NCI-H2196 (cell line): ENCODE measurements at regions not wholly inside any gene's neighbourhood (a gene's known extent, or its start where the extent isn't known, plus 50 kb on each side); places are given as distances from the start of the nearest gene placed in this dataset.
"Not testable (repeated sequence)": the region's sequence is repeated elsewhere in the genome, so short reads cannot be mapped to it uniquely, and the experiment has no call there.

Source experiments
- DNase-seq: peaks from one replicate; lab custom pipeline; 2025; ENCODE audit not compliant: unreplicated experiment; lab: John Stamatoyannopoulos, UW

DNA sequence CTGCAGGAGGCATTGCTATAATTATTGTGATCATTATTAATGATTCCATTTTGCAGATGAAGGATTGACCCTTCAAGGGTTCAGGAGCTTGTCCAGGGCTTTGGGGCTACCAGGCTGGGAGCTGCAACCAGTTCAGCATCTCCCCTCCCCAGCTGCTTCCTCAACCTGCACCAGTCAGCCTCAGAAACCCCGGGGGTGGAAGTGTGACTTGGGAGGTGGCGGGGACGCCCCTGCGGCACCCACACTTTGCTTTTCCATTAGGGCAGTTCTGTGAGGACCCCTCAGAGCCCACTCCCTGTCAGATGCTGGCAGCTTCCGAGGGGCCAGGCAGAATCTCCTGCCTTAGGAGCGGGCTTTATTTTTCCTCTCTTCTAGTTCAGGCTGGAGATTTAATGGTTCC is 85.6 kb downstream of the OLFM1 start:
- DNase-seq = no peak

GRCh38 chr9:135174248-135174647 is 86.8 kb downstream of the OLFM1 start:
- DNase-seq = no peak

DNA sequence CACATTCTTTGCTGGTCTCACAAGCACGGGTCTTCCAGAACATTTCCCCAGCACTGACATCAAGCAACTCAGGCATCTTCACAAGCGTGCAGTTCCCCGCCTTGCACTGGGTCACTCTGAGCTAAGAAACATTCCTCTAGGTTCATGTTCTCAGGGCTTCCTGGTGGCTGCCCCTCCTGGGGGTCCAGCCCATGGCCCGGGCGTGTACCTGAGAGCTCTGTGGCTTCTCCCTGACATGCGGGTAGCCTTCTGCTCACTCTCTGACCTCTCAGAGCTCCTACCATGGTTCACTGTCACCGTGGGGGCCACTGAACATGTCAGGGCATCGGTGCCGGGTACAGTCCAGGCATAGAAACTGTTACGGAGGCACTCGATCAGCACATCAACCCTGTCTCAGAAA is 87.5 kb downstream of the OLFM1 start:
- DNase-seq = no peak

- DNase-seq = no peak
These were observed 88.8 kb downstream of the OLFM1 start for GRCh38 chr9:135176284-135176683.

GRCh38 chr9:135177562-135177961 is 90.1 kb downstream of the OLFM1 start:
- DNase-seq = not testable (repeated sequence)

GRCh38 chr9:135178498-135178897 is 91.0 kb downstream of the OLFM1 start:
- no peak for DNase-seq

DNA sequence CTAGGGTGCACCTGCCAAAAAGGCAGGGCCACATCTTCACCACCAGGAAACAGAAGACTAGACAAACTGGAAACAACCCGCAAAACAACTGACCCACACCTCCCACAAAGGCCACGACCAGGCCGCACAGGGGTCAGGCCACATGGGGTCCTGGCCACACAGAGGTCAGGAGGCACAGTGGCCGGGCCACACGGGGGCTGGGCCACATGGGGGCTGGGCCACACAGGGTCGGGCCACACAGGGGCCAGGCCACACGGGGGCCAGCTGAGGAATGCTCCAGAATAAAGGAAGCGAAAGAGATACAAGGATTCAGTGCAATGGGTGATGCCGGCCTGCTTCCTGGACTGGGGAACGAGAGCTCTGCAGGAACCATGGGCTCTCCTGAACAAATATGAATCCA is 91.6 kb downstream of the OLFM1 start:
- no peak for DNase-seq

DNA sequence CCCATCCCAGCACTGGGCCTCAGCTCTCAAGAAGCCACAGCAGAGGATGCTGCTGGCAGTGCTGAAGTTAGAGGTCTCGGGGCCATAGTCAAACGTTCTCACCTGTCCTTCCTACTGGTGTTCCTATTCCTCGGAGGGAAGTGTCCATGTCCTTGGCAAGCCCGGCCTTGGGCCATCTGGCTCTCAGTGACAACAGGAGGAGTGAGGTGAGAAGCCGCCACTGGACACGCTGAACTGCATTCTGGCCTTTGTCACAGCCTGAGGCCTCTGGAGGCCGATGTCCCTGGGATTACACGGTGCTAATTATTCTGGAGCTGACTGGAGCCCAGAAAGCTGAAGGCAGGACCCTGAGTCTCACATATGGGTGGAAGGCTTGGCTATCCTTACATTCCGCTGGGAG is 92.5 kb downstream of the OLFM1 start:
- no peak for DNase-seq

DNA sequence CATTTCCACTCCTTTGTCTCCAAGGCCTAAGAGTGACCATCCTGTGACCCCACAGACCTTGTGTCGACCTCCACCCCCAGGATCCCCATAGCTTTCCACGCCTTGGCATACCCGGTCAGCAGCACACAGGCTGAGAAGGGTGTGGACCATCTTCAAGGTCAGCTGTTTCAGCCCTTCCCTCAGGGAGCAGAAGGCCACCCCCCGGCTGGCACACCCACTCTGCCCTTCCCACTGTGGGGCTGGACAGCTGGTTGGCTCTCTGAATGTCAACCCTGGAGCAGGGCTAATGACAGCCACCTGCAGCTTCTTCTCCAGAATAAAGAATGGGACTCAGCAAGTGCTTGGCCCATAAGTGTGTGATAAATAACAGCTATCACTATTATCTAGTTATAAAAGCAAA is 93.1 kb downstream of the OLFM1 start:
- DNase-seq = no peak

DNA sequence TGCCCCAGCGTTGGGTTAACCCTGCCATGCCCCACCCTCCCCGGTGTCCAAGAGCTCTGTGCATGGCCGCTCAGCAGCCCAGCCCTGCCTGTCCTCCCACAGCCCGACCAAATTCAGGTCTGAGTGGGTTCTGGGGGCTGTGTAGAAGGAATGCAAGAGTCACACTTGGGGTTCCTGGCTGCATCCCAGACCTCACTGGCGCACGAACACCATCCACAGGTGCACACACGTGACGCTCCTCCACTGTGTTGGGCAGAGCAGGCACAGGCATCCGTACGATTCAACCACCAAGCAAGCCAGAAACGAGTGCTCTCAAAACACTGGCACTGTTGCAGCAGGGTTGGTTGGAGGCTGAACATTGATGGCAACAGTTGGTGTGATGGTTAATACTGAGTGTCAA is 93.9 kb downstream of the OLFM1 start:
- no peak for DNase-seq

DNA sequence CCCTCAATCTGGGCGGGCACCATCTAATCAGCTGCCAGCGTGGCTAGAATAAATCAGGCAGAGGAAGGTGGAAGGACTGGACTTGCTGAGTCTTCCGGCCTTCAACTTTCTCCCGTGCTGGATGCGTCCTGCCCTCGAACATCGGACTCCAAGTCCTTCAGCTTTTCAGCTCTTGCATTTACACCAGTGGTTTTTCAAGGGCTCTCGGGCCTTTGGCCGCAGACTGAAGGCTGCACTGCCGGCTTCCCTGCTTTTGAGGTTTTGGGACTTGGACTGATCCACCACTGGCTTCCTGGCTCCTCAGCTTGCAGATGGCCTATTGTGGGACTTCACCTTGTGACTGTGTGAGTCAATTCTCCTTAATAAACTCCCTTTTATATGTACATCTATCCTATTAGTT is 94.4 kb downstream of the OLFM1 start:
- DNase-seq = not testable (repeated sequence)

DNA sequence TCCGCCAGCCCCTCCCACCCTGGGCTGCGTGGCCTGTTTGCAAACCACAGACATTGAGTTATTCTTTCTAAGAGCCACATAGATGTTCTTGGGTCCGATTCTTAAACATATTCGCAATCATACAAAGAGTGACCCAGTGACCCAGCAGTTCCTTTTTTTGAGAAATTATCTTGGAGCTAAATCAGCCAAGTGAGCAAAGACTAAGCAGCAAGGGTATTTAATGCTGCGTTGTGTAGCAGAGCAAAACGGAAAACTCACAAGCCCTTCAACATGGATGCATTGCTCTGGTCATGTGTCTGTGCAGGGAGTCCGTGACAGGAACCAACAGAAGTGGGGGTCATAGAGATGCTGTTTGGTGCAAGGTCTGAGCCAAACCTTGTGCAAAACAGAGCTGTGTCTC is 95.6 kb downstream of the OLFM1 start:
- no peak for DNase-seq

DNA sequence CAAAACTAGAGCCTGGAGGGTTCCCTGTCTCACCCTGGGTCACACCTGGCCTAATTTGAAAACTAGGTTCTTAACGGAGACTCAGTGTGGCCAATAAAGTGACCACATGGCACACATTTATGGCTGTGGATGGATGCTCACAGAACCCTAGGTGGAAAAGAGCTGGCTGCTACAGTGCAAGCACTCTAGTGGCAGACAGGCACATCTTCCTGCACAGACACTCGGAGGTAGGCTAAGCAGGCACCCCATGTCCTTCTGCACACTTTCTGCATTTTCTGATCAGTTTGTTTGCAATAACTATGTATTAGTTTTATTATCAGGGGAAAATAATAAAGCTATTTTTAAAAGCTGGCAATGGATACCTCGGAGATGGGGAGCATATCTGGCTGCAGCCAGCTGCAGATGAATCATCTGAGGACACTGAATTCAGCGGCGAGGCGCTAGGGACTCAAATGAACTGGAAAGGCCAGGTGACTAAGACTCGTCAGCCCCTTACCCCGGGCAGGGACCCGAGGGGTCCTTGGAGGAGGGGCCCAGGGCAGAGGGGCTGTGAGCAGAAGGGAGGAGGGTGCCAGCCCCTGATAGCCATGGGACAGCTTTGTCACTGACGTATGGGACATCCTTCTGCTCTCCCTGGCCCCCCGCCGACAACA is 96.2 kb downstream of the OLFM1 start:
- DNase-seq = no peak

DNA sequence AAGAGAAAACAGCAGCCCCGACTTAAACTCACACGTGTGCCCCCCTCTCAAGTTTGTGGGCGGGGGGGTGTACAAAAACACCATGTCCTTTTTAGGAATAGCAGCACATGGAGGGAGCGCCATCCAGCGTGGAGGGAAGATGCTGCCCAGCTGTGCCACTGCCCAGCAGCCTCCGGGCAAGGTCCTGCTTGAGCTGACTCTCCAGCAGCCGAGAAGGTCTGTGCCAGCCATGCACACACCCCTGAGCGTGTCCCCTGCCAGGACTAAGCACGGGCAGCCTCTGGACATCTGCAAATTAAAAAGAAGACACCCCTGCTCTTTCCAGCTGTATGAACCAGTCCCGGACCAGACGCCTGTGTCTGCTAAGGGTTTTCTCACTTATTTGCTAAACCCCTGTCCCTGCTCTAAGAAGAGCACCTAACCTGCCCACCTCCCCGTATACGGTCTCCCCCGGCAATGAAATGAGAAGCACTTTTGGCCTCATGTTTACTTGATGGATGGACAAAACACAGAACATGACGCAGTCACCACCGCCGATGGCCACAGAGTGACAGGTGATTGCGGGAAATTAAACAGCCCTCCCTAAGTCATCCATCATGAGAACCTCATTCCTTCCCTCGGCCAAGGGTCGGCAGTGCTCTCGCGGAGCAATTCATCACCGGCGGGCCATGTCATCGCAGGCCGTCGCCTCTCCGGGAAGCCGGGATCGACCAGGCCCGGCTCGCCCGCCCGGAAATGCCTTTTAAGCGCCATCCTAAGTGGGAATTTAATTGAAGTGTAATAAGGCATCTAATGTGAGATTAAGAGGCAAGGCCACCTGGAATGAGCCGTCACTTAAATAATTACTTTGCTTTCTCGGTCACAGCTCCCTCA is 96.9 kb downstream of the OLFM1 start:
- DNase-seq = no peak

DNA sequence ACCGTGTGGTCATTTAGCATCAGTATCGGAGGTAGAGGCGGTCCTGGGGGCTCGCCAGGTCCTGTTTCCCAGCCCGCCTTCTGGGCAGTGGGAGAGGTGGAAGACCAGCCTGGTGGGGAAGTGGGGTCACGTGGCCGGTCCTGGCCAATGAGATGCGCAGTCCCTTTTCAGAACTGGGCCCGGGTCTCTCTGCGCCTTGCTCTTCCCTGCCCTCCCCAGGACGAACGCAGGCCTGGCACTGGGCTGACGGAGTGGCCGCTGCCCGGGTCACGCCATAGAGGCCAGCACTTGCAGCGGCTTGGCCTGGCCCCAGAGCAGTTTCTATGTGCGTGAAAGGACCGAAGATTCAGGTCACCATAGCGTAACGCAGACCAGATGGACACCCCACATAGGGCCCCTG is 97.6 kb downstream of the OLFM1 start:
- no peak for DNase-seq

DNA sequence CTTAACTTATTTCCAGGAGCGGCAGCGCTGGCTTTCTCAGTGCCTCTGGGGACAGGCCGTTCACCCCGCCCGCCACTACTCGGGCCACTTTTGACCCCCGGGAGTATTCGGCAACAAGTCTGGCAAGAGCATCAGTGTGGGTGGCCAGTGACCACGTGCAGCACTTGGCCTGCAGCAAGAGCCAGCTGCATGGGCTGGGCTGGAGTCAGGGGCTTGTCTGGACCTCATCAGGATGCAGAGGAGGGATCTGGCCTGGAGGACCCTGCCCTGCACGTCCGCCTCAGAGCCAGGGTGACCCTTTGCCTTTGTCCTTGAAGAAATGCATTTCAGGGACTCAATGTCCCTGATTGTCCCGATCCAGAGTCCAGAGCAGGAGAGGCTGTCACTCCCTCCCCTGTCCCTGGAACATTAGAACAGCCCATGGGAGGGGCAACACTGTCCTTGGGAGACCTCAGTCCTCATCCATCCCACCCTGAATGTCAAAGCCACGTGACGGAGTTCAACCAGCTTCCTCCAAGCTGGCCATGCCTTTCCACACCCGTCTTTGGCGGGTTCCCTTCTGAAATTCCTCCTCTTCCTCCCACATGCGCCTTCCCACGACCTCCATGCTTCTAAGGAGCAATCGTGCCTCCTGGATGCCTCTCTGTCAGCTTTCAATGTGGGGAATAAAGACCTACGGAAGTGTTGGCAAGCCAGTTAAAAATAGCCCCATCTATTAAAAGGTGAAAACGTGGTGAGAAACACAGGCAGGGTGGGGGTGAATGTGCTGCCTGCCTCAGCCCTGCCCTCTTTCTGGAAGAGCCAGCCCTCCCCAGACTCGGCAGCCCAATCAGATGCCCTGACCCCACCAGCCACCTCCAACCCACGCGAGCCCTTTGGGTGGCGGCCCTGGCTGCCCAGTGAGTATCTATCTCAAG is 99.0 kb downstream of the OLFM1 start:
- no peak for DNase-seq

GRCh38 chr9:135187365-135187764 is 99.9 kb downstream of the OLFM1 start:
- no peak for DNase-seq

- DNase-seq = no peak
These were observed 101.2 kb downstream of the OLFM1 start for GRCh38 chr9:135188681-135189151.

DNA sequence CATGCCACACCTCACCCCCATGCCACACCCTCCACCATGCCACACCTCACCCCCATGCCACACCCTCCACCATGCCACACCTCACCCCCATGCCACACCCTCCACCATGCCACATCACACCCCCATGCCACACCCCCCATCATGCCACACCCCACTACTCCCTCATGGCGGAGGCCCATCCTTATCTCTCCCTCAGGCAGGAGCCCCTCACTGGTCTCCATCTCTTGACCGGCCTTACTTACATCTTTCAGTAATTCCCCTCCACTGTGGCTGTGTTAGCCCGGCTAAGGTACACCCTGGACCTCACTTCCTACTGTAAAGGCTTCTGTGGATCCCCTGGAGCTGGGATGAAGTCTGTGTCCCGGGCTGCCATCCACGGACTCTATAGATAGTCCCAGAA is 102.0 kb downstream of the OLFM1 start:
- DNase-seq = no peak

DNA sequence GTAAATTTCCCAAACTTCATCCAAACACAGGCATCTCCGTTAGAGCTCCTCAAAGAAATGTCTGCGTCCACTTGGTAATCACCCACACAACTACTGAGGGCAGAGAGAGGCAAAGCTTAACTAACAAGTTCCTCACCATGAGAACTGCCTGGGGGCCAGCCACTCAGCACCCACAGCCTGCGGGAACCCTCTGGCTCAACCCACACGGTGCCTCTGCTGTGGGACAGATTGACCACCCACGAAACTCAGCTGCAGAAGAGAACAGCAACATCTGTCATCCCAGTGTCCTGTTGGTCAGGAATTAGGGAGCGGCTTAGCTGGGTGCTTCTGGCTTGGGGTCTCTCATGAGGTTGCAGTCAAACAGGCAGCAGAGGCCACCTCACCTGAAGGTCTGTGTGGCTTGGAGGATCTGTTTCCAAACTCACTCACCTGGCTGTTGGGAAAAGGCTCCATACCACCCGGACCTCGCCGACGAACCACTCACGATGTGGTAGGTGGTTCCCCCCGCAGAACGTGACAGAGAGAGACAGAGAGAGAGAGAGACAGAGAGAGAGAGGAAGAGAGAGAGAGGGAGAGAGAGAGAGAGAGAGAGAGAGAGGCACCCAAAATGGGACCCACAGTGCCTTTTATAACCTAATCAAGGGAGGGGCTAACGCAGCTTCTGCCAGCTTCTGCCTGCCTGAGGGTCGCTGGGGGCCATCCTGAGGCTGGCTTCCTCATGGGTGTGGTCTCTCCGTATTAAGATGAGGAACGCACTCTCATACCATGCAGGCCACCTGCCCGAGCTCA is 103.5 kb downstream of the OLFM1 start:
- DNase-seq = no peak

- DNase-seq = no peak
These were observed 105.2 kb downstream of the OLFM1 start for GRCh38 chr9:135192686-135193085.
